ENCODE measurements at regions not wholly inside any gene's neighbourhood (a gene's known extent, or its start where the extent isn't known, plus 50 kb on each side); places are given as distances from the start of the nearest gene placed in this dataset.
"Not testable (repeated sequence)": the region's sequence is repeated elsewhere in the genome, so short reads cannot be mapped to it uniquely, and the experiment has no call there.

- DNase-seq = no peak
Measured at GRCh38 chr12:89225808-89226411, 126.4 kb downstream of the DUSP6 start.

- no peak for DNase-seq
Measured at GRCh38 chr12:89225401-89225800, 126.9 kb downstream of the DUSP6 start.

- DNase-seq = not testable (repeated sequence)
Measured at GRCh38 chr12:89222580-89222979, 129.7 kb downstream of the DUSP6 start.

- DNase-seq = no peak
Measured at GRCh38 chr12:89217472-89217871, 134.8 kb downstream of the DUSP6 start.

- DNase-seq = no peak
Measured at GRCh38 chr12:89216211-89216952, 135.9 kb downstream of the DUSP6 start.

- no peak for DNase-seq
Measured at GRCh38 chr12:89215196-89215595, 137.1 kb downstream of the DUSP6 start.

GRCh38 chr12:89213747-89214146 is 138.6 kb downstream of the DUSP6 start:
- DNase-seq = no peak

DNA sequence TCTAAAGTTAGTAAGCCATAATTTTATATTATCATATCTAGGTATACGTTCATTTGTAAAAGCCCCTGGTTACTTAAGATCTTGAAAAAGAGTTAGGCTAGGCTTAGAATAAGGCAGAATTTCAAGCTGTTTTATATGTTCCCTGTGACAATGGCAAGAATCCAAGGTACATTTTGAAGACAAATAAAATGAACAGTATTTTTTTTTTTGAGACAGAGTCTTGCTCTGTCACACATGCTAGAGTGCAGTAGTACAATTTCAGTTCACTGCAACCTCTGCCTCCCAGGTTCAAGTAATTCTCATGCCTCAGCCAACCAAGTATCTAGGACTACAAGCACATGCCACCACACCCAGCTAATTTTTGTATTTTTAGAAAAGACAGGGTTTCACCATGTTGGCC is 139.2 kb downstream of the DUSP6 start:
- DNase-seq = no peak

GRCh38 chr12:89212339-89212771 is 139.9 kb downstream of the DUSP6 start:
- no peak for DNase-seq

DNA sequence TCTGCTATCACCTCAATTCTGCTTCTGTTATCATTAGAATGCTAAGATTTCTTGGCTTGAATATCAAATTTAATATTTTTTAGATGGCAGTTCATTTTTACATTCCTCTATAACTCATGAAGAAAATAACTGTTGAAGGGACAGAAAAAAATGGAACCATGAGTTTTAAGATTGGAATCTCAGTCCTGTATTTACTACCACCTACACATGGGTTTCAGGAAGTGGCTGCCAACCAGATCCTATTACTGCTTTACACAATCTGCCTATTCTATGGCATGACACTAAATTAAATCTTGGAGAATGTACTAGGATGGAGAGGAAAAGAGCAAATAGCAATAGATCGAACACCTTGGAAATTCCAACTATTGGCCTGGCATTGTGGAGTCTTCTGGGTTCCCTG is 140.8 kb downstream of the DUSP6 start:
- no peak for DNase-seq

GRCh38 chr12:89210277-89210676 is 142.0 kb downstream of the DUSP6 start:
- DNase-seq = no peak

DNA sequence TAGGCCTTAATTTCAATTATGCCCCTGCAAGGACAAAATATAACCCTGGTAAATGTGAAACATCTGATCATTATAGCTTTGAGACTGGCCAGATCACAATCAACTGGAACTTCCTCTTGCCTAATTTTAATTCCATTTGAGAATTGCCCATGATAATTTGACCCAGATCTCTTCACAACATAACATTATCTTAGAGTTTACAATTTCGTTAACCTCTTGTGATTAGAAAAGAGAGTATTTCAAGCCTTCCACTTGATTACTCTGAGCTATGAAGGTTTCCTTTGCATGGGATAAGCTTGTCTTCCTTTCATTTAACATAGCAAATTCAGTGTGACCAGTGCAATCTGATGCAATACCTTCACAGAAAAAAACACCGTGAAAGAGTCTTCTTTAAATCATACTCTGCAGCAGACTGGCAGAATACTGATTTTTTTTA is 143.6 kb downstream of the DUSP6 start:
- no peak for DNase-seq

DNA sequence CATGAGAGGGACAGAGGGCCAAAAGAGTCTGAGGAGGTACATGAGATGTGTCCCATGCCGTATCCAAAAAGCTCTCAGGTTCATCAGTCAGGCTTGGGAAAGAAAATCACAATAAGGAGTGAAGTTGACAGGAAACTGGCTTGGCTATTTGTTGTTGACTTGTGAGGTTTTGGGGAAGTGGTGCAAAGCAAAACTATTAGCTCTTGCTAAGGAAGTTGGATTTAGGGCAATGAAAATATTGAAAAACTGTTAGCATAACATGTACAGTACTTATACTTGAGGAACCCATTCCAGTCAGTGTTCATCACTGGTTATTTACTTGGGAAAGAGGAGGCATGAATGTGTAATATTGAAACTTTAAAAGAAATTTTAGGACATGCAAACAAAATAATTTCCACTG is 145.9 kb downstream of the DUSP6 start:
- no peak for DNase-seq

GRCh38 chr12:89205517-89205916 is 146.8 kb downstream of the DUSP6 start:
- DNase-seq = no peak

GRCh38 chr12:89203144-89203543 is 149.2 kb downstream of the DUSP6 start:
- no peak for DNase-seq

DNA sequence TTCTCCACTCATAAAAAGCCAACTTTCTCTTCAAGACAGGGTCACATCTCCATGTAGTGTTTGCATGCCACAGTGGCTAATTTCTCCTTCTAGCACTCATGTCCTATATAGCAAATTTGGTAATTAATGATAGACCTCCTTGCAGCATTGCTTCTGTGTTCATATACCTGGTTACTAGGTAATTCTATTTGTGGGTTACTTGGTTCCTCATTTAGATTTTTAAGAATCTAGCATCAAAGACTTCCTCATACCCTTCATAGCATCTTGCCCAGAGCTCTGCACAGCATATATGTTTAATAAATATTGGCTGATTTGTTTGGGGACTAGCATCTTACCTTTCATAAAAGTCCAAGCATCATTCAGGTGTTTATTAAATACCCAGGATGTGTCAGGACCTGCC is 152.1 kb downstream of the DUSP6 start:
- no peak for DNase-seq

DNA sequence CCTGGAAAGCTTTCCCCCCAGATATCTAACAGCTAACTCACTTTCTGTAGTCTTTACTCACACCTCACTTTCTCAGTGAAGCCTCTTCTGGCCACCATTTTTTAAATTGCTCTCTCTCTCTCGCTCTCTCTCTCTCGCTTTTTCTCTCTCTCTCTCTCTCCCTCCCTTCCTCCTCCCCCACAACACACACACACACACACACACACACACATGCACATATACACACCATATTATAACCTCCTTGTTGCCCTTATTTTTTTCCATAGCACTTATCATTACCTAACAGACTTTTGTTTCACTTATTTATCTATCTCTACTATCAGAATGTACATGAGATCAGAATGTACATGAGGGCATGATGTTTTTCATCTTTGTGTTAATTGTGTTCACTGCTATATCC is 156.8 kb downstream of the DUSP6 start:
- no peak for DNase-seq

DNA sequence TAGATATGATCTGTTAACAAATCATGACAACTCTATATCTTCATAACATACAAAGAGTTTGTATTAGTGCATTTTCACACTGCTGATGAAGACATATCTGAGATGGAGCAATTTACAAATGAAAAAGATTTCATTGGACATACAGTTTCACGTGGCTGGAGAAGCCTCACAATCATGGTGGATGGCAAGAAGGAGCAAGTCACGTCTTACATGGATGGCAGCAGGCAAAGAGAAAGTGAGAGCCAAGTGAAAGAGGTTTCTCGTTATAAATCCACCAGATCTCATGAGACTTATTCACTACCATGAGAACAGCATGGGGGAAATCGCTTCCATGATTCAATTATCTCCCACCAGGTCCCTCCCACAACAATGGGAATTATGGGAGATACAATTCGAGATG is 157.6 kb downstream of the DUSP6 start:
- DNase-seq = no peak

- DNase-seq = no peak
Measured at GRCh38 chr12:89192429-89192828, 159.9 kb downstream of the DUSP6 start.

GRCh38 chr12:89191597-89191996 is 160.7 kb downstream of the DUSP6 start:
- DNase-seq = not testable (repeated sequence)

DNA sequence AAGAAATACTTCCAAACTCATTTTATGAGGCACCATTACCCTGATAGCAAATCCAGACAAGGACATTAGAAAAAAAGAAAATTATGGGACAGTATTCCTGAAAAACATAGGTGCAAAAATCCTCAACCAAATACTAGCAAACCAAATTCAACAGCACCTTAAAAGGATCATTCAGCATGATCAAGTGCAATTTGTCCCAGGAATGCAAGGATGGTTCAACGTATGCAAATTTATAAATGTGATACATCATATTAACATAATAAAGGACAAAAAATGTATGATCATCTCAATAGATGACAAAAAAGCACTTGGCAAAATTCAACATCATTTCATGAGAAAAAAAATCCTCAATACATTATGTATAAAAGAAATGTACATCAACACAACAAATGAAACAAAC is 162.9 kb downstream of the DUSP6 start:
- DNase-seq = no peak

GRCh38 chr12:89187507-89187906 is 164.8 kb downstream of the DUSP6 start:
- no peak for DNase-seq

DNA sequence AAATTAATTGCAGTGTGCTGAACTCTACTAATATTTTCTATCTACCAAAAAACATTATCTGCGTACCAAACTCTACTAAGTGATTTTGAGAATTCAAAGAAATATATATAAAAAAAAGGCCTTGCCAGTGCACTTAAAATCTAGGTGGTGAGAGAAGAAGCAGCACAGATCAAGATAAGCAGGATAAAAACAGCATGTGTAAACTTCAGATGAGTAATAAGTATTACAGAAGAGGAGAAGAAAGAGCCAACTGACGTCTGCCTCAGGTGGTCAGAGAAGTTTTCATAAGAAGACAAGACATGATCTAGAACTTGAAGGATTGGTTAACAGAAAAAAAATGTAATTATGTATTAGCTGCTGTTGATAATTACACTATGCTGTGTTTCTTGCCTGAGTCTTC is 166.4 kb downstream of the DUSP6 start:
- no peak for DNase-seq

DNA sequence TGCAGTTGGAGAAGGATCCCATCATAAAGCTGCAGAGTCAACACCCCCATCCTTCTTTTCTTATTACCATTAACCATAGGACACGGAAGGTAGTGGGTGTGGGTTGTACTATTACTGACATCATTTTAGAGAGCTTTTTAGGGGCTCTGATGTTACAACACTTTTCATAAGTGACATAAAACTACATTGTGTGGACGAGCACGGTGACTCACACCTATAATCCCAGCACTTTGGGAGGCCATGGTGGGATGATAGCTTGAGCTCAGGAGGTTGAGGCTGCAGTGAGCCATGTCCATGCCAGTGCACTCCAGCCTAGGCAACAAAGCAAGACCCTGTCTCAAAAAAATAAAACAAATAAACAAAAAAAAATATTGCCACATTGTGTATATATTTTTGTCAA is 167.1 kb downstream of the DUSP6 start:
- DNase-seq = no peak

GRCh38 chr12:89183985-89184435 is 168.3 kb downstream of the DUSP6 start:
- DNase-seq = no peak

Measured in right hindlimb (tissue), 1 donor.